CD8-positive, alpha-beta memory T cell (primary cell): ENCODE measurements at regions not wholly inside any gene's neighbourhood (a gene's known extent, or its start where the extent isn't known, plus 50 kb on each side); places are given as distances from the start of the nearest gene placed in this dataset.

Experiments used
- CTCF ChIA-PET: fragments of 350-600 bp; sonication (Branson Sonifier 250); formaldehyde crosslinking; loops from one replicate; lab custom pipeline; 2021; ENCODE audit warnings: antibody characterized with exemption; lab: Charles Lee
- POLR2A ChIA-PET: fragments of 350-600 bp; sonication (Branson Sonifier 250); formaldehyde crosslinking; loops from one replicate; lab custom pipeline; 2021; ENCODE audit warnings: antibody characterized with exemption; lab: Charles Lee
- DNase-seq, 5 donors: peaks; one replicate each; pipeline versions ENCODE4 v3.0.0 to v3.0.0-alpha.2; 2020 to 2022; ENCODE audit warnings: mixed read lengths in 1 of 5
- H3K27ac ChIP-seq: one replicate; pipeline ENCODE4 v1.7.0; 2013; ENCODE audit warnings: low read depth, mild to moderate bottlenecking, low read length, moderate library complexity
- H3K27me3 ChIP-seq: 2 replicates; pipeline ENCODE4 v1.7.0; 2013; ENCODE audit warnings: low read length, mild to moderate bottlenecking; ENCODE audit not compliant: insufficient read depth, poor library complexity, severe bottlenecking
- H3K36me3 ChIP-seq: 2 replicates; pipeline ENCODE4 v1.7.0; 2013; ENCODE audit warnings: mild to moderate bottlenecking, low read length, moderate library complexity; ENCODE audit not compliant: insufficient read depth
- H3K4me1 ChIP-seq: 2 replicates; pipeline ENCODE4 v1.7.0; 2013; ENCODE audit warnings: mild to moderate bottlenecking, low read length, moderate library complexity; ENCODE audit not compliant: insufficient read depth
- H3K4me3 ChIP-seq: 2 replicates; pipeline ENCODE4 v1.7.0; 2013; ENCODE audit warnings: mild to moderate bottlenecking, low read length
- H3K9me3 ChIP-seq: 2 replicates; pipeline ENCODE4 v1.7.0; 2013; ENCODE audit warnings: mild to moderate bottlenecking, low read length
- H3K27ac Mint-ChIP-seq, 8 donors: one replicate each; pipeline ENCODE4 v1.8.0; 2020 to 2021; ENCODE audit warnings: mixed read lengths in 8 of 8, mild to moderate bottlenecking in 6 of 8, inconsistent platforms in 3 of 8, moderate library complexity in 3 of 8
- H3K27me3 Mint-ChIP-seq, 2 donors: one replicate each; pipeline ENCODE4 v1.8.0; 2020 to 2021; ENCODE audit warnings: mixed read lengths in 2 of 2, mild to moderate bottlenecking in 1 of 2, moderate library complexity in 1 of 2
- H3K36me3 Mint-ChIP-seq, 3 donors: one replicate each; pipeline ENCODE4 v1.8.0; 2020 to 2021; ENCODE audit warnings: mixed read lengths in 3 of 3, inconsistent platforms in 1 of 3, mild to moderate bottlenecking in 1 of 3
- H3K4me1 Mint-ChIP-seq, 3 donors: one replicate each; pipeline ENCODE4 v1.8.0; 2020 to 2021; ENCODE audit warnings: mixed read lengths in 3 of 3, inconsistent platforms in 1 of 3, mild to moderate bottlenecking in 1 of 3
- H3K4me3 Mint-ChIP-seq, 7 donors: one replicate each; pipeline ENCODE4 v1.8.0; 2020 to 2021; ENCODE audit warnings: mixed read lengths in 7 of 7, mild to moderate bottlenecking in 6 of 7, moderate library complexity in 4 of 7, inconsistent platforms in 2 of 7
- H3K9me3 Mint-ChIP-seq, 5 donors: one replicate each; pipeline ENCODE4 v1.8.0; 2020 to 2022; ENCODE audit warnings: mixed read lengths in 5 of 5, mild to moderate bottlenecking in 3 of 5, moderate library complexity in 2 of 5, inconsistent platforms in 1 of 5

- H3K36me3 ChIP-seq: no peaks in the 10 kb centered on the region
- H3K27me3 Mint-ChIP-seq: no peaks in the 10 kb centered on the region
- H3K4me3 ChIP-seq: no peak overlapping the region
- no peaks in the 10 kb centered on the region for H3K9me3 ChIP-seq
- H3K4me3 Mint-ChIP-seq: no peak overlapping the region
- ChIA-PET CTCF (no interaction called here), POLR2A (no interaction called here)
- DNase-seq: no peak
- peaks cover 0 to 5% (median 3%) of the 10 kb centered on the region in 5 donors for H3K9me3 Mint-ChIP-seq
- no peaks in the 10 kb centered on the region for H3K27me3 ChIP-seq
- no peak overlapping the region for H3K27ac Mint-ChIP-seq
- no peaks in the 10 kb centered on the region for H3K4me1 ChIP-seq
- H3K4me1 Mint-ChIP-seq: no peaks in the 10 kb centered on the region
- no peaks in the 10 kb centered on the region for H3K36me3 Mint-ChIP-seq
- no peak overlapping the region for H3K27ac ChIP-seq
Measured at GRCh38 chr1:170296642-170297041, 150.9 kb downstream of the NTMT2 start.

DNA sequence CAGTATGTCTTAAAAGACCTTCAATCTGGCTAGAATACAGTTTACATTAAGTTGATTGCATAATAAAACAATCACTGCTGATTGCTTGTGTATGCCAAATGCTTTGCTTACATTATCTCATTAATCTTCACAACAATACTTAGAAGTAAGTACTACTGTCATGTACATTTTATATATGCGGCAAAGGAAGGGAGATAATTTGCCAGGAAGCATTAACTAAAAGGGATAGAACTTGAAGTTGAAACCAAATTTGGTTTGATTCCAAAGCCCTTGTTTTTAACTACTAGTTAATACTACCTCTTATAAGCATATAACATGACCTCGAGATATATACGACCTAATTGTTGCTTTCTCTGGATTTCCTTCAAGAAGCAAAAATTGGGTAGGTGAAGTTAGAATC, 155.8 kb downstream of the NTMT2 start:
- H3K9me3 Mint-ChIP-seq: peaks cover 0 to 5% (median 0%) of the 10 kb centered on the region in 5 donors
- H3K4me3 Mint-ChIP-seq: no peak overlapping the region
- Histone ChIP-seq H3K36me3 (no peaks in the 10 kb centered on the region), H3K27me3 (no peaks in the 10 kb centered on the region), H3K4me3 (no peak overlapping the region), H3K4me1 (no peaks in the 10 kb centered on the region), H3K9me3 (no peaks in the 10 kb centered on the region), H3K27ac (no peak overlapping the region)
- H3K27ac Mint-ChIP-seq: no peak overlapping the region
- H3K4me1 Mint-ChIP-seq: no peaks in the 10 kb centered on the region
- CTCF ChIA-PET: no interaction called here
- peaks cover 2 to 3% of the 10 kb centered on the region in 2 donors for H3K27me3 Mint-ChIP-seq
- H3K36me3 Mint-ChIP-seq: no peaks in the 10 kb centered on the region
- POLR2A ChIA-PET: no interaction called here
- DNase-seq: no peak

GRCh38 chr1:170303034-170303433, 157.3 kb downstream of the NTMT2 start:
- Histone ChIP-seq H3K9me3 (no peaks in the 10 kb centered on the region), H3K4me3 (no peak overlapping the region), H3K27me3 (no peaks in the 10 kb centered on the region), H3K36me3 (no peaks in the 10 kb centered on the region), H3K27ac (no peak overlapping the region), H3K4me1 (no peaks in the 10 kb centered on the region)
- Mint-ChIP-seq H3K27ac (no peak overlapping the region), H3K36me3 (no peaks in the 10 kb centered on the region), H3K27me3 (peaks cover 3 to 4% of the 10 kb centered on the region in 2 donors), H3K4me3 (no peak overlapping the region), H3K4me1 (no peaks in the 10 kb centered on the region), H3K9me3 (no peaks in the 10 kb centered on the region)
- POLR2A ChIA-PET: no interaction called here
- DNase-seq: no peak
- CTCF ChIA-PET: no interaction called here

DNA sequence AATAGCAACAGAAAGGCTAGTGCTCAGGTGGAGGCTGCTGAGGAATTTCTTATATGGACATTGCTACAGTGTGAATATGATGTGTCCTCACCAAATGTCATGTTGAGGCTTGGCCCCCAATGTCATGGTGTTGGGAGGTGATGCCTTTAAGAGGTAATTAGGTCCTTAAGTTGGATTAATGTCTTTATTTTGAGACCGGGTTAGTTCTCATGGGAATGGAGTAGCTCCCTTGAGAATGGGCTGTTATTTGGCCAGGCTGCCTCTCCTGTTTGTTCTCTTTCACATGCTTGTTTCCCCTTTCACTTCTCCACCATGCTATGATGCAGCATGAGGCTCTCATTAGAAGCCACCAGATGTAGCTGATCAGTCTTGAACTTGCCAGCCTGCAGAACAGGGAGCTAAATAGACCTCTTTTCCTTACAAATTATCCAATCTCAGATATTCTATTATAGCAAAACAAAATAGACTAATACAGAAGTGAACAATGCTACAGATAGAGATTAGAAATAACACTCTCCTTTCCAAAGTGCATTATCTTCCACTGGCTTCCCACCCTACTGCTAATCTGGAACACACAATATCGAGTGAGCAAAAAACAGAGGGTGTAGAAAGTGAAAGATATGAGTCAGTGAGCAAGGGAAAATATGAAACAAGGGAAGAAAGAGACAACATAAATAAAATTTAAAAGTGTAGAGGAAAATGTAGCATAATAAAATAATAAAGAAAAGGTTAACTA, 160.2 kb downstream of the NTMT2 start:
- H3K4me1 Mint-ChIP-seq: no peaks in the 10 kb centered on the region
- H3K4me3 Mint-ChIP-seq: no peak overlapping the region
- DNase-seq: no peak
- ChIA-PET POLR2A (no interaction called here), CTCF (no interaction called here)
- Histone ChIP-seq H3K27ac (no peak overlapping the region), H3K4me1 (no peaks in the 10 kb centered on the region), H3K27me3 (no peaks in the 10 kb centered on the region), H3K9me3 (no peaks in the 10 kb centered on the region), H3K4me3 (no peak overlapping the region), H3K36me3 (no peaks in the 10 kb centered on the region)
- no peaks in the 10 kb centered on the region for H3K36me3 Mint-ChIP-seq
- peaks cover 3 to 4% of the 10 kb centered on the region in 2 donors for H3K27me3 Mint-ChIP-seq
- H3K27ac Mint-ChIP-seq: no peak overlapping the region
- no peaks in the 10 kb centered on the region for H3K9me3 Mint-ChIP-seq

GRCh38 chr1:170306513-170306910, 160.8 kb downstream of the NTMT2 start:
- no peaks in the 10 kb centered on the region for H3K9me3 ChIP-seq
- Mint-ChIP-seq H3K27ac (no peak overlapping the region), H3K4me3 (no peak overlapping the region), H3K27me3 (peaks cover 3 to 4% of the 10 kb centered on the region in 2 donors), H3K4me1 (no peaks in the 10 kb centered on the region), H3K9me3 (no peaks in the 10 kb centered on the region), H3K36me3 (no peaks in the 10 kb centered on the region)
- H3K27ac ChIP-seq: no peak overlapping the region
- H3K4me3 ChIP-seq: no peak overlapping the region
- POLR2A ChIA-PET: no interaction called here
- H3K27me3 ChIP-seq: no peaks in the 10 kb centered on the region
- H3K4me1 ChIP-seq: no peaks in the 10 kb centered on the region
- H3K36me3 ChIP-seq: no peaks in the 10 kb centered on the region
- CTCF ChIA-PET: no interaction called here
- DNase-seq: no peak

DNA sequence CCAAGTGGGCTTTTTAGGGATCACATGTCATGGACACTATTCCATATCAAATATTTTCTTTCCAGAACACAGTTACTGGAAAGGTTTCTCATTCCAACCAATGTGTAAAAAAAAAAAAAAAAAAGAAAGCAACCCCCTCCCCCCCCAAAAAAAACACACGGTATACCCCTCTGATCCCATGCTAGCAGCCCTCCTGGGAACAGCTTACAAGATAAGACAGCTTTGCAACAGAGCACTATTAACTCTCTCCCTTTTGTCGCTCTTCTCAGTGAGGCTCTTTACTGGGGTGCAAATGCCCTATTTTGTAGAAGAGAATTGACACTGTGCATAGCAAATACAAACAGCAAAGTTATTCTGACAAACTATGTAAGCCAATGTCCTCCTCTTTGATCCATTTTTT, 161.2 kb downstream of the NTMT2 start:
- Mint-ChIP-seq H3K36me3 (no peaks in the 10 kb centered on the region), H3K9me3 (no peaks in the 10 kb centered on the region), H3K27me3 (peaks cover 3 to 4% of the 10 kb centered on the region in 2 donors), H3K4me3 (no peak overlapping the region), H3K27ac (no peak overlapping the region), H3K4me1 (no peaks in the 10 kb centered on the region)
- Histone ChIP-seq H3K4me1 (no peaks in the 10 kb centered on the region), H3K9me3 (no peaks in the 10 kb centered on the region), H3K27me3 (no peaks in the 10 kb centered on the region), H3K36me3 (no peaks in the 10 kb centered on the region), H3K4me3 (no peak overlapping the region), H3K27ac (no peak overlapping the region)
- ChIA-PET POLR2A (no interaction called here), CTCF (no interaction called here)
- no peak for DNase-seq

DNA sequence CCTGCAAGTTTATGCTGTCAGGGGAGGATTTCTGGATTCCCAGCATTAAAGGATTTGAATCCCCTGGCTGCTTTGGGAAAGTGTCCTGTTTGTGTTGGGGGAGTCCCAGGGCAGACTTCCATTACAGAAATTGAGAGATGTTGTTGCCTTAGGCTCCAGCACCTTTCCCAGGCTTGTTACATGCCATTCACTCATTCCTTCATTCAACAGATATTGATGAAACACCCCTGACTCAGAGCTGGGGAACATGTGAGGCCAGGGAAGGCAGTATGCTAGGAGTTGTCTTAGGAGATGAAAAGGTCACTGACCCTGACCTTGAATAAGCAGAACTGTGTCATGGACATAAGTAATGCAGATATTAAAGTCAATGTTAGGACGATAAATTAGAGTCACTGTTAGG, 161.7 kb downstream of the NTMT2 start:
- Mint-ChIP-seq H3K9me3 (no peaks in the 10 kb centered on the region), H3K27ac (no peak overlapping the region), H3K4me1 (no peaks in the 10 kb centered on the region), H3K4me3 (no peak overlapping the region), H3K27me3 (peaks cover 3 to 4% of the 10 kb centered on the region in 2 donors), H3K36me3 (no peaks in the 10 kb centered on the region)
- Histone ChIP-seq H3K27me3 (no peaks in the 10 kb centered on the region), H3K9me3 (no peaks in the 10 kb centered on the region), H3K4me3 (no peak overlapping the region), H3K27ac (no peak overlapping the region), H3K36me3 (no peaks in the 10 kb centered on the region), H3K4me1 (no peaks in the 10 kb centered on the region)
- POLR2A ChIA-PET: no interaction called here
- CTCF ChIA-PET: no interaction called here
- DNase-seq: no peak

GRCh38 chr1:170309389-170310013, 163.7 kb downstream of the NTMT2 start:
- DNase-seq: no peak
- no peaks in the 10 kb centered on the region for H3K9me3 Mint-ChIP-seq
- no peaks in the 10 kb centered on the region for H3K4me1 Mint-ChIP-seq
- H3K27me3 Mint-ChIP-seq: peaks cover 0 to 6% of the 10 kb centered on the region in 2 donors
- H3K27me3 ChIP-seq: no peaks in the 10 kb centered on the region
- H3K4me3 Mint-ChIP-seq: no peak overlapping the region
- ChIA-PET CTCF (no interaction called here), POLR2A (no interaction called here)
- H3K9me3 ChIP-seq: no peaks in the 10 kb centered on the region
- no peaks in the 10 kb centered on the region for H3K4me1 ChIP-seq
- no peak overlapping the region for H3K27ac Mint-ChIP-seq
- no peaks in the 10 kb centered on the region for H3K36me3 Mint-ChIP-seq
- H3K36me3 ChIP-seq: no peaks in the 10 kb centered on the region
- no peak overlapping the region for H3K4me3 ChIP-seq
- H3K27ac ChIP-seq: no peak overlapping the region
